ENCODE measurements at regions not wholly inside any gene's neighbourhood (a gene's known extent, or its start where the extent isn't known, plus 50 kb on each side); places are given as distances from the start of the nearest gene placed in this dataset.

DNA sequence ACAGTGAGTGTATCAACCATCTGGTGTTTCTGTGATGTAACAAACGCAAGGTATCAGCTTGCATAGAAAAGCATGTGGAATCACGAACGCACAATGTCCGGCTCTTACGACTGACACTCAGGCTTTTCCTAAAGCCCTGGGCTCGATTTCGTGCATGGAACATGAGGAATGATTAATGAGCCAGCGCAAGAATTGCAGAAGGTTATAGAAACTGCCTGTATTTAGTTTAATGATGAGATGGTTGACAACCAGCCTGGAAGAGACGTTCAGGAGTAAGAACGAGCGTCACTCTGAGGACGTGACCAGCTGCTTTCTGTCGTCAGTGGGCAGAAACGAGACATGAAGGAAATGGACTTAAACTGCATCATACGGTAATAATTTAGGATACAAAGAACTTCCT, 497.6 kb downstream of the IRX1 start:
- DNase-seq (ENCODE audit: low spot score) = no peak
- no peak for TF ChIP-seq CTCF (IDR thresholded peaks at IDR 0.05; ENCODE audit: extremely low read depth, missing control alignments)

GRCh38 chr5:4093970-4094369, 498.3 kb downstream of the IRX1 start:
- DNase-seq (ENCODE audit: low spot score) = no peak
- TF ChIP-seq CTCF (IDR thresholded peaks at IDR 0.05; ENCODE audit: extremely low read depth, missing control alignments) = no peak

- DNase-seq (ENCODE audit: low spot score) = no peak
- TF ChIP-seq CTCF (IDR thresholded peaks at IDR 0.05; ENCODE audit: extremely low read depth, missing control alignments) = no peak
Measured at GRCh38 chr5:4095918-4096630, 500.4 kb downstream of the IRX1 start.

DNA sequence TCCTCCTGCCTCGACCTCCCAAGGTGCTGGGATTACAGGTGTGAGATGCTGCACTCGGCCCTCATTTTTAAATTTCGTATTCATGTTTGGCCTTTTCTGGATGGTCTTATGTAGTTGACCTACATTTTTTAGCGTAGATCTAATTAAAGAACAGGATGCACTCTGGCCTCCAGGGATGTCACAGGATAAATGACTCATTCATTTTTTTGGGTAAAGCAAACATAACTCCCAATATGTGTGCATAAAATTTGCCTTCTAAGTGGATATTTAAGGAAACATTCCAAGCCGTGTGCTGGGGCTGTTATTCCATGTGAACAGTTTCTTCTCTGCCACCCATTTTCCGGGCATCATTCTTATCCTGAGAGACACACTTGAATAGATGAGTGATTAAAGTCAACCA, 501.6 kb downstream of the IRX1 start:
- DNase-seq (ENCODE audit: low spot score) = no peak
- TF ChIP-seq CTCF (IDR thresholded peaks at IDR 0.05; ENCODE audit: extremely low read depth, missing control alignments) = no peak

GRCh38 chr5:4098226-4098625, 502.6 kb downstream of the IRX1 start:
- no peak for DNase-seq (ENCODE audit: low spot score)
- no peak for TF ChIP-seq CTCF (IDR thresholded peaks at IDR 0.05; ENCODE audit: extremely low read depth, missing control alignments)

DNA sequence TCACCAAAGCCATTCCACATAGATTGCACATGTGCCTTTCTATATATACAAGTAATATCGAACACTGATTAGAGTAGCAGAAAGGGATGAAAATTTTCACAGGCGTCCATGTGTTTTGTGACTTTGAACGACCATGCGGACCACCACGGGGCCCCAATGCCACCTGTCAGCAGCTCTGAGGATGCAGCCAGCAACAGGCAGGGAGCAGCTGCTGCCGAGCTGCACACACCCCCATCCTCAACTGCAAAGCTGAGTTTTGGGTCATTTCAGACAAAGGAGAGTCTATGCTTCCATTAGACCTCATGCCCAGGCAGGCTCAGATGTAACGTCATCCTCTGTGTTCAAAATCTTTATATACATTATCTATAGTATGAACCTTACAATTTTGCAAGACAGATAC, 503.8 kb downstream of the IRX1 start:
- no peak for DNase-seq (ENCODE audit: low spot score)
- TF ChIP-seq CTCF (IDR thresholded peaks at IDR 0.05; ENCODE audit: extremely low read depth, missing control alignments) = no peak

GRCh38 chr5:4100739-4101138, 505.1 kb downstream of the IRX1 start:
- TF ChIP-seq CTCF (IDR thresholded peaks at IDR 0.05; ENCODE audit: extremely low read depth, missing control alignments) = no peak
- no peak for DNase-seq (ENCODE audit: low spot score)

All from GM20000 (cell line).